Upper lobe of left lung (tissue), 4 donors: ENCODE measurements at regions not wholly inside any gene's neighbourhood (a gene's known extent, or its start where the extent isn't known, plus 50 kb on each side); places are given as distances from the start of the nearest gene placed in this dataset.

Source experiments
- CTCF ChIP-seq, 6 experiments: fragments of 450-650 bp in 4 of 6; fragments of 200-600 bp in 2 of 6; sonication (generic) in 2 of 6; IDR thresholded peaks; one replicate each; pipeline ENCODE4 v1.5.1; 2016 to 2019; ENCODE audit warnings: antibody characterized with exemption in 6 of 6
- EP300 ChIP-seq, 4 donors: sonication (generic); formaldehyde crosslinking; IDR thresholded peaks; one replicate each; pipeline ENCODE4 v1.5.1; 2017; ENCODE audit warnings: antibody characterized with exemption in 4 of 4, control low read depth in 2 of 4
- POLR2A ChIP-seq, 4 donors: fragments of 450-650 bp; IDR thresholded peaks; one replicate each; pipeline ENCODE4 v1.5.1; 2016 to 2017; ENCODE audit warnings: antibody characterized with exemption in 4 of 4, mild to moderate bottlenecking in 2 of 4
- POLR2AphosphoS5 ChIP-seq, 2 donors: sonication (generic); formaldehyde crosslinking; IDR thresholded peaks; one replicate each; pipeline ENCODE4 v1.5.1; 2017; ENCODE audit warnings: antibody characterized with exemption in 2 of 2

- TF ChIP-seq POLR2A (IDR thresholded peaks at IDR 0.05), result no peak
- no peak for TF ChIP-seq POLR2AphosphoS5 (IDR thresholded peaks at IDR 0.05)
- TF ChIP-seq CTCF (IDR thresholded peaks at IDR 0.05), result no peak
- no peak for TF ChIP-seq EP300 (IDR thresholded peaks at IDR 0.05)
Observed at GRCh38 chr6:121499666-121500065, 64.2 kb downstream of the GJA1 start.
